ENCODE measurements at regions not wholly inside any gene's neighbourhood (a gene's known extent, or its start where the extent isn't known, plus 50 kb on each side); places are given as distances from the start of the nearest gene placed in this dataset.

DNA sequence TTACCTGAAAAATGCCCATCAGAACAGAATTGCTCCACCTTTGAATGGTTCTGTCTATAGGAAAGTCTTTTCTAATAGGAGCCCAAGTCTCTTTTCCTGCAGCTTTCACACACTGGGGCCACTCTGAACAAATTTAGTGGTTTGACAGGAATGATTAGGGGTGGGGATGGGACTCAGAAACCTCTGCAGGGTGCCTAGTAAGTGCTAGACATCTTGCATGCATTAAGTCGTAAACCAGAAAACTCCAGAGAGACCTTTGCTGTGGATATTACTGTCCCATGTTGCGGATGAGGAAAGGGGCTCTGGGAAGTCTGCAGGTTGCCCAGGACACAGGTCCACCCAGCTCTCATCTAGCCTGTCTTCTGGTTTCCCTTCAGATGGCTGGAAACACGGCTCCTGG is 189.7 kb downstream of the OPA1 start:
- peaks cover 53% of the 10 kb centered on the region for H3K27me3 ChIP-seq (ENCODE audit: control insufficient read depth, insufficient read depth, low read length)
- no peak overlapping the region for H3K9ac ChIP-seq (ENCODE audit: low read depth, low read length)
- no peak overlapping the region for H3K4me3 ChIP-seq (ENCODE audit: low read depth, low read length)
- no peaks in the 10 kb centered on the region for H3K36me3 ChIP-seq (ENCODE audit: control insufficient read depth, insufficient read depth, low read length)
- H3K4me1 ChIP-seq (ENCODE audit: control insufficient read depth, insufficient read depth, low read length), result peaks cover under 1% of the 10 kb centered on the region
- H3K9me3 ChIP-seq (ENCODE audit: control insufficient read depth, insufficient read depth, low read length), result no peaks in the 10 kb centered on the region

GRCh38 chr3:193783166-193783896 is 190.3 kb downstream of the OPA1 start:
- no peak overlapping the region for H3K4me3 ChIP-seq (ENCODE audit: low read depth, low read length)
- H3K36me3 ChIP-seq (ENCODE audit: control insufficient read depth, insufficient read depth, low read length), result no peaks in the 10 kb centered on the region
- H3K4me1 ChIP-seq (ENCODE audit: control insufficient read depth, insufficient read depth, low read length), result no peaks in the 10 kb centered on the region
- no peak overlapping the region for H3K9ac ChIP-seq (ENCODE audit: low read depth, low read length)
- peaks cover 51% of the 10 kb centered on the region for H3K27me3 ChIP-seq (ENCODE audit: control insufficient read depth, insufficient read depth, low read length)
- H3K9me3 ChIP-seq (ENCODE audit: control insufficient read depth, insufficient read depth, low read length), result no peaks in the 10 kb centered on the region

- H3K4me1 ChIP-seq (ENCODE audit: control insufficient read depth, insufficient read depth, low read length), result no peaks in the 10 kb centered on the region
These were observed 191.8 kb downstream of the OPA1 start for GRCh38 chr3:193784822-193785221.

GRCh38 chr3:193787496-193787870 is 194.5 kb downstream of the OPA1 start:
- H3K4me3 ChIP-seq (ENCODE audit: low read depth, low read length), result no peak overlapping the region
- H3K36me3 ChIP-seq (ENCODE audit: control insufficient read depth, insufficient read depth, low read length), result no peaks in the 10 kb centered on the region
- no peak overlapping the region for H3K9ac ChIP-seq (ENCODE audit: low read depth, low read length)
- H3K9me3 ChIP-seq (ENCODE audit: control insufficient read depth, insufficient read depth, low read length), result no peaks in the 10 kb centered on the region
- no peaks in the 10 kb centered on the region for H3K4me1 ChIP-seq (ENCODE audit: control insufficient read depth, insufficient read depth, low read length)
- peaks cover 33% of the 10 kb centered on the region for H3K27me3 ChIP-seq (ENCODE audit: control insufficient read depth, insufficient read depth, low read length)

More at GRCh38 chr3:193784822-193785221, 191.8 kb downstream of the OPA1 start:
- no peak overlapping the region for H3K9ac ChIP-seq (ENCODE audit: low read depth, low read length)
- peaks cover 40% of the 10 kb centered on the region for H3K27me3 ChIP-seq (ENCODE audit: control insufficient read depth, insufficient read depth, low read length)
- no peaks in the 10 kb centered on the region for H3K9me3 ChIP-seq (ENCODE audit: control insufficient read depth, insufficient read depth, low read length)
- no peaks in the 10 kb centered on the region for H3K36me3 ChIP-seq (ENCODE audit: control insufficient read depth, insufficient read depth, low read length)
- H3K4me3 ChIP-seq (ENCODE audit: low read depth, low read length), result no peak overlapping the region

GRCh38 chr3:193788189-193788991 is 195.4 kb downstream of the OPA1 start:
- Histone ChIP-seq H3K4me1 (ENCODE audit: control insufficient read depth, insufficient read depth, low read length) (no peaks in the 10 kb centered on the region), H3K4me3 (ENCODE audit: low read depth, low read length) (no peak overlapping the region), H3K9me3 (ENCODE audit: control insufficient read depth, insufficient read depth, low read length) (no peaks in the 10 kb centered on the region), H3K9ac (ENCODE audit: low read depth, low read length) (no peak overlapping the region), H3K27me3 (ENCODE audit: control insufficient read depth, insufficient read depth, low read length) (peaks cover 25% of the 10 kb centered on the region), H3K36me3 (ENCODE audit: control insufficient read depth, insufficient read depth, low read length) (no peaks in the 10 kb centered on the region)

DNA sequence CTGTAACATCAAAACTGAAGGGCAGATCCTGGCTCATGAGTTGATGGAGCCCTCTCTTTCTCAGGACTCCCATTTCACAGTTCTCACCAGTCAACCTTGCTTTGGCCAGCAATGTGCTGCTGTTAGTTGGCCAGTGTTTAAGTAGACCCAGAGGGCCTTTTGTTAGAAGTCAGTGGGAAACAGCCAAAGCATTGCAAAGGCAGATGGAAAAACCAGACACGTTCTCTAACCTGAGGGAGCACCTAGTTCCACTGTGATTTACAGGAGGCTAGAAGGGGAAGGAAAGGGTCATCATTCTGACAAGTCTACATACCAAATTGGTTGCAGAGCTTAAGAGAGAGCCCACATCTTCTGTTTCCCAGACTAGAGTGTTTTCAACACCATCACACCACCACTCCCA is 196.4 kb downstream of the OPA1 start:
- Histone ChIP-seq H3K9ac (ENCODE audit: low read depth, low read length) (no peak overlapping the region), H3K9me3 (ENCODE audit: control insufficient read depth, insufficient read depth, low read length) (no peaks in the 10 kb centered on the region), H3K36me3 (ENCODE audit: control insufficient read depth, insufficient read depth, low read length) (no peaks in the 10 kb centered on the region), H3K27me3 (ENCODE audit: control insufficient read depth, insufficient read depth, low read length) (peaks cover 20% of the 10 kb centered on the region), H3K4me1 (ENCODE audit: control insufficient read depth, insufficient read depth, low read length) (no peaks in the 10 kb centered on the region), H3K4me3 (ENCODE audit: low read depth, low read length) (no peak overlapping the region)

DNA sequence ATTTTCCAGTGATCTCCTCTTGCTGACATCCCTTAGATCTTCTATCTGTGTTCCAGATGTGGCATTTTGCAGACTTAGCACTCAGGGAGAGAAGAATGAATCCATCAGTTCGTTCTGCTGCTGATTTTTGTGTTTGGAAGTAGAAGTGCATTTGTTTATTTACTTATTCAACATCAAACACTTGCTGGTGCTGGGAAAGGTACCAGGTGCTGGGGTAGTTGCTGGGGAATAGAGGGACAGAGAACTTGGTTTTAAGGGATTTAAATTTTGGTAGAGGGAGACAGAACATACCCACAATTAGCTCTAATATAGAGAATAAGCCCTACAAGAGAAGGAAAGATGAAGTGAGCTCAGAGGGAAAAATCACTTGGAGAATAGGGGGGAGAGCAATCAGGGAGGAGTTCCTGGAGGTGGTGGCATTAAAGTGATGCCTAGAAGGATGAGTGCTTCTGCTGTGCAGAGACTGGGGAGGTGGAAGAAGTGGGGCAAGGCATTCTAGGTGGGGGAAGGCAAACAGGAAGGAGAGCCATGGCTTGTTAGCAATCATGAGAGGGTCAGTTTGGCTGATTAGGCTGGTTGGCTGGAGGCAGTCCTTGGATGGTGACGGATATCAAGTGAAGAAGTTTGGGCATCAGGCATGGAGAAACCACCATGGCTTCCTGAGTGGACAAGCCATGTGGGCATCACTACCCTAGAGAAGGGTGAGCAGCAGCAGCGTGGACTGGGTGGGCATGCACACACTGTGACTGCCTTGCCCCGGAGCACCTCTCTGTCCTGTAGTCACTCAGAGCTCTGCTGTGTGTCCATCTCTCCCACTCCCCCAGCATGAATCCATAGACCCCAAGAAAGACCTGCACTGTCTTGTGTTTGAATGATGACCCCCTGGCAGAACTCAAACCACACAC is 197.3 kb downstream of the OPA1 start:
- Histone ChIP-seq H3K36me3 (ENCODE audit: control insufficient read depth, insufficient read depth, low read length) (no peaks in the 10 kb centered on the region), H3K27me3 (ENCODE audit: control insufficient read depth, insufficient read depth, low read length) (peaks cover 23% of the 10 kb centered on the region), H3K4me1 (ENCODE audit: control insufficient read depth, insufficient read depth, low read length) (no peaks in the 10 kb centered on the region), H3K9ac (ENCODE audit: low read depth, low read length) (no peak overlapping the region), H3K4me3 (ENCODE audit: low read depth, low read length) (no peak overlapping the region), H3K9me3 (ENCODE audit: control insufficient read depth, insufficient read depth, low read length) (no peaks in the 10 kb centered on the region)

DNA sequence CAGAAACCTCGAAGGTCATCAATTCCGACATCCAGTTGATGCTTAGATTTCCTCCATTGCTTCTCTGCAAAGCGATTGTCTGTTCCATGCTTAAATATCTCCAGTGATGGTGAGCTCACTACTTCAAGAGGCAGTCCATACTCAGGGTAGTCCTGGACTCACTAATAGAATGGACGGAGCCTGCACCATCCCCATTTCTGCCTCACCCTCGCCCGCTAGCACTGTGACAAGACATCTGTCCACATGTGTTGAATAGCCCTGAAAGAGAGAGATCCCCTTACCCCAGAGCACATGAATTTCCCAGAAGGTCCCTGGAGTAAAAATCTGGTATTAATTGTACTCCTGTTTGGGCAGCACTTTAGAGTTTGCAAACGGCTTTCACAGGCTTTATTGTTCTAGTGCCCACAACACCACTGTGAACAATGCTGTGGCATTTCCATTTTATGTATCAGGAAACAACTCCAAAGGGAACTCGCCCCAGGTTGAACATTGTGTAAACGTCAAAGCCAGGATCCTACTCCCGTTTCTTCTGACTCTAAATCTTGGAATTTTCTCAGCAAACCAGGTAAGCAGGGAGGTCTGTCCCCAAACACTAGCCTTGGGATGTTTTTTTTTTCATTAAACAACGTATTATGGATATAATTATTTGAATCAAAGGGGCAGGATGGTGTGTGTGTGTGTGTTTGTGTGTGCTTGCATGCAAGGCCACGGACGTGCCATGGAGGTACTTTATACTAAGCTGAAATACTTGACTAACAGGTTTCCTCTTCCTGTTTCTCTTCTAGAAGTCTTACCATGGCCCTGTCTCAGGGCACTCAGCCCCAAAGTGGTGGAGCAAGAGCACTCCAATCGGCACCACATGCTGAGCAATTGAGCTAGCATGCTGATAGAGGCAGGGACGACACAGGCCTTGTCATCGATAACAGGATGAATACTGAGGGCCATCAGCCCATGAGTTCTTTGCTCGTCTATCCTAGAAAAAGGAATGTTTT is 198.3 kb downstream of the OPA1 start:
- Histone ChIP-seq H3K36me3 (ENCODE audit: control insufficient read depth, insufficient read depth, low read length) (no peaks in the 10 kb centered on the region), H3K4me3 (ENCODE audit: low read depth, low read length) (no peak overlapping the region), H3K27me3 (ENCODE audit: control insufficient read depth, insufficient read depth, low read length) (peaks cover 23% of the 10 kb centered on the region), H3K9me3 (ENCODE audit: control insufficient read depth, insufficient read depth, low read length) (no peaks in the 10 kb centered on the region), H3K4me1 (ENCODE audit: control insufficient read depth, insufficient read depth, low read length) (no peaks in the 10 kb centered on the region), H3K9ac (ENCODE audit: low read depth, low read length) (no peak overlapping the region)

- no peak overlapping the region for H3K9ac ChIP-seq (ENCODE audit: low read depth, low read length)
- H3K36me3 ChIP-seq (ENCODE audit: control insufficient read depth, insufficient read depth, low read length), result no peaks in the 10 kb centered on the region
- H3K9me3 ChIP-seq (ENCODE audit: control insufficient read depth, insufficient read depth, low read length), result no peaks in the 10 kb centered on the region
- no peaks in the 10 kb centered on the region for H3K4me1 ChIP-seq (ENCODE audit: control insufficient read depth, insufficient read depth, low read length)
- no peak overlapping the region for H3K4me3 ChIP-seq (ENCODE audit: low read depth, low read length)
- H3K27me3 ChIP-seq (ENCODE audit: control insufficient read depth, insufficient read depth, low read length), result peaks cover 13% of the 10 kb centered on the region
These were observed 200.1 kb downstream of the OPA1 start for GRCh38 chr3:193793123-193793522.

DNA sequence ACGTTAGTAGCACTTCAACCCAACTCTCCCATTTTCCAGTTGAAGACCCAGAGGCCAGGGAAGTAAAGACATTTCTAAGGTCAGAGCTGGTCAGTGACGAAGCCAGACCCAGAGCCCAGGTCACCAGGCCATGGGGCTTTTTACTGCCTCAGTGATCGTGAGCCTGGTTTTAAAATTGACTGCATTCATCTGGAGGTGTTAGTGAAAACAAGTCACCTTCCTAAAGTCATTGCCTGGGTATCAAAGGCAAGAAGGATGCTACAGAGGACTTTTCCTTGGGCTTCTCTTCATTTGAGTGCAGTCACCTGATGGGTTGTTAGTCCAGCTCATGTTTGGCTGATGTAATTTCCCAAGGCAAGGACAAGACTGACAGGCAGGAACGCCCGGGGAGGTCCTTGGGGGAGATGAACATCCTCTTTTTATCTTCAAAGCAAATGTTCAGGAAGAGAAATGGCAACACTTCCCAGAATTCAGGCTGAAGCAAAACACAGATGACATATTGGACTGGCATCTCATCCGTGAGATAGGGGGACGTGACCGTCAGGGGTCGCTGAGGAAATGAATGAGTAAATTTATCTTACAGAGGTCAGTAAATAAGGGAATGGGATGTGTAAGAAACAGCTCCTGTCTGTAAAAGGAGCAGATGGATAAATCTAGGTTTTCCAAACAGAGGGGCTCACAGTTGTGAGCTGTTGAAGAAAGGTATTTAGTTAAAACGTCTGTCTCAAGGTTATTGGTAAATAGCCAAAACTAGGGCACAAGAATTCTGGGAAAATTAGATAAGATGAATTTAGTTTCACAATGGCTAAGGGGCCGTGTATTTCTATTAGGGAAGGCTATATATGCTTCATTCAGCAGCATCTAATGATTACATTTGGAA is 201.2 kb downstream of the OPA1 start:
- Histone ChIP-seq H3K36me3 (ENCODE audit: control insufficient read depth, insufficient read depth, low read length) (no peaks in the 10 kb centered on the region), H3K4me1 (ENCODE audit: control insufficient read depth, insufficient read depth, low read length) (no peaks in the 10 kb centered on the region), H3K9me3 (ENCODE audit: control insufficient read depth, insufficient read depth, low read length) (no peaks in the 10 kb centered on the region), H3K4me3 (ENCODE audit: low read depth, low read length) (no peak overlapping the region), H3K27me3 (ENCODE audit: control insufficient read depth, insufficient read depth, low read length) (peaks cover 13% of the 10 kb centered on the region), H3K9ac (ENCODE audit: low read depth, low read length) (no peak overlapping the region)
